IMR-90 (cell line): ENCODE measurements at regions not wholly inside any gene's neighbourhood (a gene's known extent, or its start where the extent isn't known, plus 50 kb on each side); places are given as distances from the start of the nearest gene placed in this dataset.

Experiments used
- ATAC-seq: fragments of 200-7000 bp; cut with Tn5 transposase; 2 replicates; pipeline ENCODE4 v1.9.1; 2020; ENCODE audit warnings: low read depth, mild to moderate bottlenecking, moderate library complexity
- BruUV-seq: library from RNA; stranded (reverse); fragments of 400-500 nt; replicated peaks from 2 replicates; lab custom pipeline; 2021; lab: Mats Ljungman, UMichigan
- CTCF ChIA-PET: fragments of 300-600 bp; formaldehyde crosslinking; extraction: SDS; loops from one replicate; lab custom pipeline; 2021; ENCODE audit warnings: antibody characterized with exemption; lab: Yijun Ruan, JAX
- POLR2A ChIA-PET: fragments of 300-600 bp; sonication (Branson Sonifier 250); formaldehyde crosslinking; loops from one replicate; lab custom pipeline; 2022; ENCODE audit warnings: antibody characterized with exemption; ENCODE audit not compliant: unreplicated experiment; lab: Charles Lee
- DNase-seq: peaks from one replicate; pipeline ENCODE4 v3.0.0; 2013
- H2AFZ ChIP-seq: replicated peaks from 2 replicates; pipeline ENCODE3; 2013; ENCODE audit warnings: low read length, mild to moderate bottlenecking; ENCODE audit not compliant: poor library complexity
- H2AK5ac ChIP-seq: 2 replicates; pipeline ENCODE4 v1.6.1; 2013; ENCODE audit warnings: low read depth, low read length, inconsistent platforms
- H2AK9ac ChIP-seq: replicated peaks from 2 replicates; pipeline ENCODE3; 2013; ENCODE audit warnings: mild to moderate bottlenecking, low read depth, low read length, moderate library complexity; ENCODE audit not compliant: poor library complexity
- H2BK120ac ChIP-seq: 2 replicates; pipeline ENCODE4 v1.6.1; 2013; ENCODE audit warnings: low read depth, low read length, inconsistent platforms
- H2BK15ac ChIP-seq: 3 replicates; pipeline ENCODE4 v1.6.1; 2013; ENCODE audit warnings: low read depth, low read length, inconsistent platforms
- H2BK20ac ChIP-seq: 2 replicates; pipeline ENCODE4 v1.6.1; 2013; ENCODE audit warnings: low read depth, mild to moderate bottlenecking, inconsistent platforms, low read length, moderate library complexity
- H2BK5ac ChIP-seq: 2 replicates; pipeline ENCODE4 v1.6.1; 2013; ENCODE audit warnings: mild to moderate bottlenecking, low read depth, low read length, inconsistent platforms; ENCODE audit not compliant: poor library complexity, severe bottlenecking
- H3K14ac ChIP-seq: replicated peaks from 2 replicates; pipeline ENCODE4 v1.6.1; 2013; ENCODE audit warnings: low read depth, low read length, inconsistent platforms
- H3K18ac ChIP-seq: 2 replicates; pipeline ENCODE4 v1.6.1; 2013; ENCODE audit warnings: low read depth, low read length, control low read depth
- H3K23ac ChIP-seq: 2 replicates; pipeline ENCODE4 v1.6.1; 2013; ENCODE audit warnings: low read depth, low read length, inconsistent platforms
- H3K27ac ChIP-seq: 2 replicates; pipeline ENCODE4 v1.5.1; 2013; ENCODE audit warnings: mild to moderate bottlenecking, control low read depth, low read length; ENCODE audit not compliant: insufficient read depth
- H3K27me3 ChIP-seq: 2 replicates; pipeline ENCODE4 v1.6.1; 2013; ENCODE audit warnings: low read length; ENCODE audit not compliant: control insufficient read depth, insufficient read depth
- H3K36me3 ChIP-seq: 2 replicates; pipeline ENCODE4 v1.6.1; 2013; ENCODE audit warnings: low read length, mixed read lengths; ENCODE audit not compliant: control insufficient read depth, insufficient read depth
- H3K4ac ChIP-seq: 2 replicates; pipeline ENCODE4 v1.6.1; 2013; ENCODE audit warnings: low read depth, low read length, inconsistent platforms
- H3K4me1 ChIP-seq: 2 replicates; pipeline ENCODE4 v1.6.1; 2013; ENCODE audit warnings: low read length, mixed read lengths; ENCODE audit not compliant: control insufficient read depth, insufficient read depth
- H3K4me2 ChIP-seq: 2 replicates; pipeline ENCODE4 v1.6.1; 2013; ENCODE audit warnings: low read depth, mild to moderate bottlenecking, control low read depth, low read length, moderate library complexity
- H3K4me3 ChIP-seq: 2 replicates; pipeline ENCODE4 v1.5.1; 2013; ENCODE audit warnings: low read depth, mild to moderate bottlenecking, control low read depth, low read length, moderate library complexity; ENCODE audit not compliant: insufficient read depth
- H3K56ac ChIP-seq: 2 replicates; pipeline ENCODE4 v1.6.1; 2013; ENCODE audit warnings: low read length, inconsistent platforms; ENCODE audit not compliant: insufficient read depth; ENCODE audit errors: extremely low read depth
- H3K79me1 ChIP-seq, 2 experiments: 2 replicates each; pipeline ENCODE4 v1.6.1; 2013; ENCODE audit warnings: low read length in 2 of 2, inconsistent platforms in 1 of 2, low read depth in 1 of 2
- H3K9ac ChIP-seq: 2 replicates; pipeline ENCODE4 v1.6.1; 2013; ENCODE audit warnings: low read depth, low read length, control low read depth
- H3K9me1 ChIP-seq: 2 replicates; pipeline ENCODE4 v1.6.1; 2013; ENCODE audit warnings: low read length, inconsistent platforms; ENCODE audit not compliant: insufficient read depth
- H3K9me3 ChIP-seq: 2 replicates; pipeline ENCODE4 v1.6.1; 2013; ENCODE audit warnings: low read length; ENCODE audit not compliant: control insufficient read depth, insufficient read depth
- H4K20me1 ChIP-seq: 2 replicates; pipeline ENCODE4 v1.6.1; 2013; ENCODE audit warnings: low read length, inconsistent platforms; ENCODE audit not compliant: insufficient read depth
- H4K5ac ChIP-seq: 2 replicates; pipeline ENCODE4 v1.6.1; 2013; ENCODE audit warnings: mild to moderate bottlenecking, low read depth, low read length, control low read depth
- H4K8ac ChIP-seq, 2 experiments: 2 replicates each; pipeline ENCODE4 v1.6.1; 2013; ENCODE audit warnings: low read depth in 2 of 2, low read length in 2 of 2, control low read depth in 1 of 2, inconsistent platforms in 1 of 2
- H4K91ac ChIP-seq: 2 replicates; pipeline ENCODE4 v1.6.1; 2013; ENCODE audit warnings: low read depth, low read length, inconsistent platforms; ENCODE audit not compliant: insufficient read depth
- BHLHE40 ChIP-seq: fragments of 150-350 bp; IDR thresholded peaks from 2 replicates; pipeline ENCODE4 v1.6.1; 2016; ENCODE audit warnings: mild to moderate bottlenecking, low read depth, low read length
- ELK1 ChIP-seq: fragments of 150-350 bp; IDR thresholded peaks from 2 replicates; pipeline ENCODE4 v1.6.1; 2016; ENCODE audit warnings: low read depth, mild to moderate bottlenecking, low read length, moderate library complexity, borderline replicate concordance
- RAD21 ChIP-seq: IDR thresholded peaks from 2 replicates; pipeline ENCODE4 v1.6.1; 2012; ENCODE audit warnings: low read length, improper control_type of control experiment
- RCOR1 ChIP-seq: IDR thresholded peaks from 2 replicates; pipeline ENCODE4 v1.6.1; 2012; ENCODE audit warnings: mild to moderate bottlenecking, low read length, improper control_type of control experiment; ENCODE audit not compliant: insufficient replicate concordance
- WGBS, 2 experiments: methylation state at CpG; one replicate each; pipeline versions ENCODE4 v1.1.5 to v1.1.7; 2013; ENCODE audit warnings: missing lambda C conversion rate in 2 of 2; ENCODE audit not compliant: insufficient read length in 1 of 2; ENCODE audit errors: extremely low coverage in 2 of 2; 5-methylcytosine and 5-hydroxymethylcytosine counted together
- dilution Hi-C: fragments of 300-500 bp; cut with HindIII; formaldehyde crosslinking; loops from one replicate; pipeline ENCODE4 v1.14.3; 2018; ENCODE audit warnings: low sequenced_read_pairs; ENCODE audit not compliant: unreplicated experiment
- in situ Hi-C: fragments of 300-500 bp; cut with MboI; formaldehyde crosslinking; loops from 3 replicates; pipeline ENCODE4 v1.14.3; 2019; ENCODE audit warnings: low sequenced_read_pairs, inconsistent platforms, mixed read lengths
- intact Hi-C: fragments of 100-400 bp; cut with micrococcal nuclease; formaldehyde crosslinking; loops from 2 replicates; pipeline ENCODE4 v1.10.0; 2022
- TF ChIP-seq, protein P1 (sequence below): fragments of 150-350 bp; IDR thresholded peaks from 2 replicates; pipeline ENCODE4 v1.6.1; 2017; ENCODE audit warnings: mild to moderate bottlenecking, antibody characterized with exemption, low read length, low read depth

DNA sequence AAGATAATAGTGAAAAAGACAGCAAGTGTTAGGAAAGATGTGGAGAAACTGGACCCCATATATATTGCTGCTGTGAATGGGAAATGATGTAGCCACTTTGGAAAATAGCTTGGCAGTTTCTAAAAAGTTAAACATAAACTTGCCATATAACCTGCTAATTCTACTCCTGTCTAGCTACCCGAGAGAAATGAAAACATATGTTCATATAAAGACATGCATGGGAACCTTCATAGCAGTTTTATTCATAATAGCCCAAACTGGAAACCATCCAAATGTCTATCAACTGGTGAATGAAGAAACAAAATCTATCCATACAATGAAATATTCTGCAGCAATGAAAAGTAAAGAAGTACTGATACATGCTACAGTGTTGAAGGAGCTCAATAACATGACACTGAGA is 50.4 kb upstream of the NABP1 start:
- Histone ChIP-seq H4K20me1 (no peaks in the 10 kb centered on the region), H4K5ac (no peak overlapping the region), H3K4me2 (no peak overlapping the region), H3K9me1 (peaks cover 15% of the 10 kb centered on the region), H3K14ac (no peak overlapping the region), H3K27me3 (no peaks in the 10 kb centered on the region), H3K36me3 (no peaks in the 10 kb centered on the region), H3K79me1 (peaks cover 4 to 9% of the 10 kb centered on the region in 2 experiments; a peak in 1 of 4 replicates), H3K9me3 (no peaks in the 10 kb centered on the region), H3K4ac (peak overlapping the region; percentile 82; the same call in 1 of the 2 replicates), H2BK5ac (no peak overlapping the region), H2BK120ac (peak overlapping the region; percentile 97), H3K27ac (no peak overlapping the region), H3K4me1 (peaks cover 21% of the 10 kb centered on the region), H3K18ac (no peak overlapping the region), H2BK20ac (peak overlapping the region; percentile 98), H4K8ac (no peak overlapping the region), H4K91ac (peak overlapping the region; percentile 96), H2AFZ (no peak overlapping the region), H3K56ac (no peak overlapping the region), H2AK9ac (no peak overlapping the region), H2BK15ac (peak overlapping the region; percentile 99; the same call in 2 of the 3 replicates), H3K23ac (no peak overlapping the region), H3K9ac (no peak overlapping the region), H2AK5ac (no peak overlapping the region), H3K4me3 (no peak overlapping the region)
- ChIA-PET CTCF (interaction anchor here (0.6 to 0.8 kb wide), 2 partner anchors 36 to 126 kb away, joined by 3 to 9 read pairs; no protein-coding TSS in a partner anchor), POLR2A (interaction anchor here (1.5 kb wide), 1 partner anchor 51 kb away, joined by 5 read pairs; no protein-coding TSS in a partner anchor)
- TF ChIP-seq BHLHE40 (no peak), RAD21 (no peak), ELK1 (no peak), RCOR1 (no peak)
- TF ChIP-seq, protein P1, sequence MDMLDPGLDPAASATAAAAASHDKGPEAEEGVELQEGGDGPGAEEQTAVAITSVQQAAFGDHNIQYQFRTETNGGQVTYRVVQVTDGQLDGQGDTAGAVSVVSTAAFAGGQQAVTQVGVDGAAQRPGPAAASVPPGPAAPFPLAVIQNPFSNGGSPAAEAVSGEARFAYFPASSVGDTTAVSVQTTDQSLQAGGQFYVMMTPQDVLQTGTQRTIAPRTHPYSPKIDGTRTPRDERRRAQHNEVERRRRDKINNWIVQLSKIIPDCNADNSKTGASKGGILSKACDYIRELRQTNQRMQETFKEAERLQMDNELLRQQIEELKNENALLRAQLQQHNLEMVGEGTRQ, result no peak
- intact Hi-C loops (no loop called here), in situ Hi-C loops (no loop called here), dilution Hi-C loops (no loop called here)
- WGBS, 2 experiments, result no CpG with 5 or more reads among the region's 1 CpG
- no TSS peak for BruUV-seq
- no peak for ATAC-seq
- DNase-seq, result no peak
